Osteoblast (primary cell): ENCODE measurements at regions not wholly inside any gene's neighbourhood (a gene's known extent, or its start where the extent isn't known, plus 50 kb on each side); places are given as distances from the start of the nearest gene placed in this dataset.

Experiments used
- DNase-seq: peaks from one replicate; pipeline ENCODE4 v3.0.0; 2011; ENCODE audit warnings: low spot score, mixed read lengths; ENCODE audit not compliant: insufficient read length; ENCODE audit errors: missing footprints
- H2AFZ ChIP-seq: 2 replicates; pipeline ENCODE4 v1.6.0; 2011; ENCODE audit warnings: mild to moderate bottlenecking, low read length
- H3K27ac ChIP-seq: 2 replicates; pipeline ENCODE4 v1.5.1; 2011; ENCODE audit warnings: mild to moderate bottlenecking, low read depth, low read length, moderate library complexity
- H3K27me3 ChIP-seq: 2 replicates; pipeline ENCODE4 v1.6.0; 2012; ENCODE audit warnings: mild to moderate bottlenecking, control low read depth, inconsistent platforms, low read length, moderate library complexity; ENCODE audit not compliant: insufficient read depth
- H3K36me3 ChIP-seq: 2 replicates; pipeline ENCODE4 v1.5.1; 2011; ENCODE audit warnings: mild to moderate bottlenecking, low read length, control low read depth, moderate library complexity; ENCODE audit not compliant: insufficient read depth
- H3K4me1 ChIP-seq: 2 replicates; pipeline ENCODE4 v1.5.1; 2011; ENCODE audit warnings: mild to moderate bottlenecking, low read length, control low read depth, moderate library complexity; ENCODE audit not compliant: insufficient read depth
- H3K4me2 ChIP-seq: 2 replicates; pipeline ENCODE4 v1.6.0; 2011; ENCODE audit warnings: mild to moderate bottlenecking, low read length; ENCODE audit not compliant: insufficient read depth
- H3K4me3 ChIP-seq: fragments of 200-600 bp; sonication (generic); 3 replicates; pipeline ENCODE4 v1.5.1; 2012; ENCODE audit warnings: mild to moderate bottlenecking, low read length, inconsistent platforms; ENCODE audit not compliant: insufficient read depth
- H3K79me2 ChIP-seq: 2 replicates; pipeline ENCODE4 v1.6.0; 2012; ENCODE audit warnings: mild to moderate bottlenecking, low read length, control low read depth, inconsistent platforms; ENCODE audit not compliant: insufficient read depth
- H3K9me3 ChIP-seq: 2 replicates; pipeline ENCODE4 v1.5.1; 2011; ENCODE audit warnings: low read depth, low read length, control low read depth
- H4K20me1 ChIP-seq: 2 replicates; pipeline ENCODE4 v1.6.0; 2012; ENCODE audit warnings: mild to moderate bottlenecking, low read length, control low read depth; ENCODE audit not compliant: insufficient read depth
- TF ChIP-seq, protein P1 (sequence below): IDR thresholded peaks from 2 replicates; pipeline ENCODE4 v1.5.1; 2011; ENCODE audit warnings: mild to moderate bottlenecking, low read depth, low read length, moderate library complexity; ENCODE audit errors: extremely low read depth

DNA sequence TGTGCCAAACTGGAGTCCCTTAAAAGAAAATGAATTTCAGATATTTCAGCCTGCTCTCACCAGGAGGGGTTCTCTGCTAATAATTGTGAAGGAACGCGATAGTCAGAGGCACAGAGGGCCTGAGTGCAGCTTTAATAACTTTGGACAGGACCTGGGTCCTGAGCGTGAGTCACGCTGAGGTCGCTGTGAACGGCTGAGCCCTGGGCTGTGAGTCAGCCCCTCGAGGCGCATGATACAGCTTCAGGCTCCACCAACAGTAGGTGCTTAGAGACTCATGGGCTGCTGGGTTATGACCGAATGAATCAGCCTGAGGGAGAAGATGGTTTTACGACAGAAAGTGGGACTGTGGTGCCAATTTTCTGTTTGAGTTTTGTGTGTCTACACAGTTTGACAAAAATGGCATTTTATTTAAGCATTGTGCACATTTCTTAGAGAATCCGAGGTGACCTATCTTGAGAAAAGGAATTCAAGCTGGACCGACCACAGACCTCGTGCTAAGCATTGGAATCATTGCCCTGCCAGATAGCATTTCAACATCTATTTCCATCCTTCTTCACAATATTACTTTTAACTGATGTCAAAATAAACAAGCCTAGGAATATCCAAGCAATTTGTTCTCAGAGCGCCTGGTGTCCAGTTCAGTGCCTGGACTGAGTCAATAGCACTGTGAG is 183.0 kb downstream of the THBS2 start:
- Histone ChIP-seq H3K4me3 (no peak overlapping the region), H2AFZ (no peak overlapping the region), H3K4me2 (peak overlapping the region; percentile 54), H3K4me1 (peaks cover 56% of the 10 kb centered on the region), H4K20me1 (no peaks in the 10 kb centered on the region), H3K79me2 (no peaks in the 10 kb centered on the region), H3K27ac (peak overlapping the region; percentile 85), H3K9me3 (no peaks in the 10 kb centered on the region), H3K36me3 (no peaks in the 10 kb centered on the region), H3K27me3 (no peaks in the 10 kb centered on the region)
- TF ChIP-seq, protein P1, sequence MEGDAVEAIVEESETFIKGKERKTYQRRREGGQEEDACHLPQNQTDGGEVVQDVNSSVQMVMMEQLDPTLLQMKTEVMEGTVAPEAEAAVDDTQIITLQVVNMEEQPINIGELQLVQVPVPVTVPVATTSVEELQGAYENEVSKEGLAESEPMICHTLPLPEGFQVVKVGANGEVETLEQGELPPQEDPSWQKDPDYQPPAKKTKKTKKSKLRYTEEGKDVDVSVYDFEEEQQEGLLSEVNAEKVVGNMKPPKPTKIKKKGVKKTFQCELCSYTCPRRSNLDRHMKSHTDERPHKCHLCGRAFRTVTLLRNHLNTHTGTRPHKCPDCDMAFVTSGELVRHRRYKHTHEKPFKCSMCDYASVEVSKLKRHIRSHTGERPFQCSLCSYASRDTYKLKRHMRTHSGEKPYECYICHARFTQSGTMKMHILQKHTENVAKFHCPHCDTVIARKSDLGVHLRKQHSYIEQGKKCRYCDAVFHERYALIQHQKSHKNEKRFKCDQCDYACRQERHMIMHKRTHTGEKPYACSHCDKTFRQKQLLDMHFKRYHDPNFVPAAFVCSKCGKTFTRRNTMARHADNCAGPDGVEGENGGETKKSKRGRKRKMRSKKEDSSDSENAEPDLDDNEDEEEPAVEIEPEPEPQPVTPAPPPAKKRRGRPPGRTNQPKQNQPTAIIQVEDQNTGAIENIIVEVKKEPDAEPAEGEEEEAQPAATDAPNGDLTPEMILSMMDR, result peak; percentile 12
- DNase-seq, result peak; percentile 95

DNA sequence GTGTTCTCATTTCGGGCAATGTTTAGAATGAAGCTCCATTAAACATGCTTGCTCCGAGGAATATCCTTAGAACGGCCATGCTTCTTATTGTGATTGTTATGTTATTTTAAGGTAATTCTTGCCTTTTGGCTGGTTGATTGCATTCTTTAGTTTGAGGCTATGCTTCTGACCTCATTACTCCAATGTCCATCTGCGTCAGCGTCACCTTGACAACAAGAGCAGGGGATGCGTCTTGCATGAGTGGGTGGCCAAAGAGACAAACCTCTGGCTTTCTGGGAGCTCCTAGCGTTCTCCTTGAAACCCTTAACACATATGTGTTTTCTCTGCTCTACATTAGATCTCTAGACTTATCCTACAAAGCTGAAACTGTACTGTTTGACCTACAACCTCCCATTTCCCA is 184.3 kb downstream of the THBS2 start:
- peak overlapping the region; percentile 85 for H3K27ac ChIP-seq
- H4K20me1 ChIP-seq, result no peaks in the 10 kb centered on the region
- no peaks in the 10 kb centered on the region for H3K36me3 ChIP-seq
- no peak overlapping the region for H3K4me2 ChIP-seq
- TF ChIP-seq, protein P1, result no peak
- H2AFZ ChIP-seq, result no peak overlapping the region
- H3K79me2 ChIP-seq, result no peaks in the 10 kb centered on the region
- no peak overlapping the region for H3K4me3 ChIP-seq
- peaks cover 44% of the 10 kb centered on the region for H3K4me1 ChIP-seq
- H3K27me3 ChIP-seq, result no peaks in the 10 kb centered on the region
- DNase-seq, result no peak
- no peaks in the 10 kb centered on the region for H3K9me3 ChIP-seq

DNA sequence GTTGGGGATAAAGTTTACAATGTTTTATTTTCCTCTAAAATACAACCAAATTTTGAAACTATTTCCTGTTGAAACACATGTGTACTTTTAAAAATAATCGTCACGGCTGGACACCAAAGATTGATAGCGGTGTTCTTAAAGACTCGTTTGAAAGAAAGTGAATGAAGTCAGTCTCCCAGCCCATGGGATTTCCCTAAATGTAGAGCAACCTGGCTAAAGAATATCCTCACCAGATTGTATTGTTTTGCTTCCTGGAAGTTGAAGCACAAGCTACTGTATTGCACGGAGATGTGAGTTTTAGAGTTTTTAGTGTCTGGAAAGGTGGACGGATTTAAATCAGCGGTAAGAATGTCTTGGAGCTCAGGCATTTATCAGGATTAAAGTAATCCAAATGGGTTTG is 189.5 kb downstream of the THBS2 start:
- Histone ChIP-seq H3K36me3 (no peaks in the 10 kb centered on the region), H3K27me3 (no peaks in the 10 kb centered on the region), H3K27ac (no peak overlapping the region), H3K4me3 (no peak overlapping the region), H4K20me1 (no peaks in the 10 kb centered on the region), H2AFZ (no peak overlapping the region), H3K9me3 (no peaks in the 10 kb centered on the region), H3K4me1 (no peaks in the 10 kb centered on the region), H3K79me2 (no peaks in the 10 kb centered on the region), H3K4me2 (no peak overlapping the region)
- TF ChIP-seq, protein P1, result no peak
- no peak for DNase-seq

DNA sequence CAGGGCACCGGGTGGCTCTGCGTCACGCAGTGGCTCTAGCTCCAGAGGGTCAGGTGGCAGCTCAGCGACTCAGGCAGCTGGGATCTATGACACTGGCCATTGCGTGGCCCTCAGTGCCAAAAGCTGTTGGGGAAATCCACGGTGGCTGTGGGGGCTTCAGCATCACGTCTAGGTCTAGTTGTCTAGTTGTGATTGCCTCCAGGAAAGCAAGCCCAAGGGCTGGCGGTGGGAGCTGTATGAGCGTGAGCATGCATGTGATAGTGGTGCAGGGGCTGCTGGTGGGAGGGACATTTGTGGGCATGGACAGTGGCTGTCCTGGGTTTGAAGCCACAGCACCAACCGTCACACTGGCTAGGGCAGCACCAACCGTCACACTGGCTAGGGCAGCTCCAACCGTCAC is 191.4 kb downstream of the THBS2 start:
- H3K36me3 ChIP-seq, result no peaks in the 10 kb centered on the region
- DNase-seq, result no peak
- H3K4me1 ChIP-seq, result no peaks in the 10 kb centered on the region
- H3K4me3 ChIP-seq, result no peak overlapping the region
- H3K27ac ChIP-seq, result no peak overlapping the region
- no peaks in the 10 kb centered on the region for H3K9me3 ChIP-seq
- TF ChIP-seq, protein P1, result no peak
- H3K27me3 ChIP-seq, result no peaks in the 10 kb centered on the region
- H2AFZ ChIP-seq, result no peak overlapping the region
- no peaks in the 10 kb centered on the region for H3K79me2 ChIP-seq
- no peak overlapping the region for H3K4me2 ChIP-seq
- H4K20me1 ChIP-seq, result no peaks in the 10 kb centered on the region
